HFFc6 (cell line): ENCODE measurements at regions not wholly inside any gene's neighbourhood (a gene's known extent, or its start where the extent isn't known, plus 50 kb on each side); places are given as distances from the start of the nearest gene placed in this dataset.

ENCODE experiments used
- DNase-seq: peaks from one replicate; pipeline ENCODE4 v3.0.0-alpha.2; 2018
- H3K27ac Mint-ChIP-seq: 2 replicates; pipeline ENCODE4 v1.8.0; 2020; ENCODE audit warnings: mild to moderate bottlenecking, mixed read lengths
- H3K27me3 Mint-ChIP-seq: 2 replicates; pipeline ENCODE4 v1.8.0; 2021; ENCODE audit warnings: mild to moderate bottlenecking, moderate library complexity, mixed read lengths; ENCODE audit not compliant: insufficient read depth
- H3K36me3 Mint-ChIP-seq: 2 replicates; pipeline ENCODE4 v1.8.0; 2021; ENCODE audit warnings: low read depth, mixed read lengths
- H3K4me1 Mint-ChIP-seq: 2 replicates; pipeline ENCODE4 v1.8.0; 2020; ENCODE audit warnings: low read depth, mixed read lengths
- H3K4me3 Mint-ChIP-seq: 2 replicates; pipeline ENCODE4 v1.8.0; 2020; ENCODE audit warnings: mild to moderate bottlenecking, moderate library complexity, mixed read lengths
- H3K9me3 Mint-ChIP-seq: 2 replicates; pipeline ENCODE4 v1.8.0; 2020; ENCODE audit warnings: mild to moderate bottlenecking, mixed read lengths
- CTCF ChIP-seq: fragments of 200-600 bp; sonication (generic); IDR thresholded peaks from 2 replicates; pipeline ENCODE4 v1.5.0; 2021; ENCODE audit warnings: antibody characterized with exemption, mild to moderate bottlenecking

- no peak overlapping the region for H3K4me3 Mint-ChIP-seq
Measured at GRCh38 chr9:118521261-118521660, 817.1 kb downstream of the TLR4 start.

GRCh38 chr9:118522093-118523028, 818.2 kb downstream of the TLR4 start:
- Mint-ChIP-seq H3K4me3 (no peak overlapping the region), H3K27ac (no peak overlapping the region), H3K4me1 (no peaks in the 10 kb centered on the region), H3K9me3 (0 out of 2 replicates have a peak, but pooled peaks cover 6% of the 10 kb centered on the region), H3K27me3 (no peaks in the 10 kb centered on the region), H3K36me3 (no peaks in the 10 kb centered on the region)
- peak; percentile 48 for DNase-seq
- peak; percentile 83 for TF ChIP-seq CTCF

More at GRCh38 chr9:118521261-118521660, 817.1 kb downstream of the TLR4 start:
- Mint-ChIP-seq H3K27ac (no peak overlapping the region), H3K4me1 (no peaks in the 10 kb centered on the region), H3K27me3 (no peaks in the 10 kb centered on the region), H3K9me3 (0 out of 2 replicates have a peak, but pooled peaks cover 6% of the 10 kb centered on the region), H3K36me3 (no peaks in the 10 kb centered on the region)
- DNase-seq, result no peak
- no peak for TF ChIP-seq CTCF

- no peak for TF ChIP-seq CTCF
- H3K4me1 Mint-ChIP-seq, result peaks cover 10% of the 10 kb centered on the region
- no peak overlapping the region for H3K27ac Mint-ChIP-seq
Measured at GRCh38 chr9:118527261-118527660, 823.1 kb downstream of the TLR4 start.

GRCh38 chr9:118529210-118529609, 825.0 kb downstream of the TLR4 start:
- peaks cover 20% of the 10 kb centered on the region for H3K4me1 Mint-ChIP-seq
- no peak for TF ChIP-seq CTCF
- peaks cover 6% of the 10 kb centered on the region; the same call in 1 of the 2 replicates for H3K9me3 Mint-ChIP-seq
- DNase-seq, result peak; percentile 4
- no peaks in the 10 kb centered on the region for H3K27me3 Mint-ChIP-seq
- H3K4me3 Mint-ChIP-seq, result no peak overlapping the region
- H3K36me3 Mint-ChIP-seq, result no peaks in the 10 kb centered on the region
- 0 out of 2 replicates have a peak overlapping the region, but pooled peaks have one; percentile 3 for H3K27ac Mint-ChIP-seq

More at GRCh38 chr9:118527261-118527660, 823.1 kb downstream of the TLR4 start:
- Mint-ChIP-seq H3K27me3 (no peaks in the 10 kb centered on the region), H3K36me3 (no peaks in the 10 kb centered on the region), H3K9me3 (0 out of 2 replicates have a peak, but pooled peaks cover 6% of the 10 kb centered on the region), H3K4me3 (no peak overlapping the region)
- no peak for DNase-seq

- H3K9me3 Mint-ChIP-seq, result peaks cover under 1% of the 10 kb centered on the region; the same call in 1 of the 2 replicates
- H3K36me3 Mint-ChIP-seq, result no peaks in the 10 kb centered on the region
- no peak for TF ChIP-seq CTCF
- H3K27me3 Mint-ChIP-seq, result no peaks in the 10 kb centered on the region
- no peak overlapping the region for H3K4me3 Mint-ChIP-seq
- H3K4me1 Mint-ChIP-seq, result peaks cover 20% of the 10 kb centered on the region
- no peak for DNase-seq
- H3K27ac Mint-ChIP-seq, result no peak overlapping the region
Measured at GRCh38 chr9:118529624-118530214, 825.5 kb downstream of the TLR4 start.
